ENCODE measurements at regions not wholly inside any gene's neighbourhood (a gene's known extent, or its start where the extent isn't known, plus 50 kb on each side); places are given as distances from the start of the nearest gene placed in this dataset.
"Not testable (repeated sequence)": the region's sequence is repeated elsewhere in the genome, so short reads cannot be mapped to it uniquely, and the experiment has no call there.

- Histone ChIP-seq H3K4me3 (no peak overlapping the region), H3K9me3 (no peaks in the 10 kb centered on the region), H3K27me3 (no peaks in the 10 kb centered on the region), H3K4me1 (peaks cover 0 to 15% of the 10 kb centered on the region in 2 donors), H3K27ac (no peak overlapping the region), H3K36me3 (no peaks in the 10 kb centered on the region)
- no peak for DNase-seq (ENCODE audit: low spot score)
- TF ChIP-seq CTCF (IDR thresholded peaks at IDR 0.05): no peak
These were observed 235.1 kb downstream of the GJA1 start for GRCh38 chr6:121670511-121670910.

- no peaks in the 10 kb centered on the region for H3K9me3 ChIP-seq
- H3K4me1 ChIP-seq: no peaks in the 10 kb centered on the region
- no peaks in the 10 kb centered on the region for H3K36me3 ChIP-seq
- no peak overlapping the region for H3K27ac ChIP-seq
- H3K27me3 ChIP-seq: no peaks in the 10 kb centered on the region
- no peak for TF ChIP-seq CTCF (IDR thresholded peaks at IDR 0.05)
- DNase-seq (ENCODE audit: low spot score): no peak
- no peak overlapping the region for H3K4me3 ChIP-seq
These were observed 242.1 kb downstream of the GJA1 start for GRCh38 chr6:121677571-121677970.

- no peaks in the 10 kb centered on the region for H3K27me3 ChIP-seq
- H3K27ac ChIP-seq: no peak overlapping the region
- no peak for TF ChIP-seq CTCF (IDR thresholded peaks at IDR 0.05)
- no peaks in the 10 kb centered on the region for H3K4me1 ChIP-seq
- no peak overlapping the region for H3K4me3 ChIP-seq
- no peaks in the 10 kb centered on the region for H3K9me3 ChIP-seq
- DNase-seq (ENCODE audit: low spot score): no peak
- H3K36me3 ChIP-seq: no peaks in the 10 kb centered on the region
These were observed 242.8 kb downstream of the GJA1 start for GRCh38 chr6:121678245-121678644.

- no peaks in the 10 kb centered on the region for H3K36me3 ChIP-seq
- H3K4me3 ChIP-seq: no peak overlapping the region
- H3K9me3 ChIP-seq: no peaks in the 10 kb centered on the region
- no peak overlapping the region for H3K27ac ChIP-seq
- TF ChIP-seq CTCF (IDR thresholded peaks at IDR 0.05): no peak
- no peak for DNase-seq (ENCODE audit: low spot score)
- H3K27me3 ChIP-seq: no peaks in the 10 kb centered on the region
- H3K4me1 ChIP-seq: no peaks in the 10 kb centered on the region
These were observed 244.6 kb downstream of the GJA1 start for GRCh38 chr6:121680058-121680457.

- Histone ChIP-seq H3K27me3 (no peaks in the 10 kb centered on the region), H3K4me1 (no peaks in the 10 kb centered on the region), H3K9me3 (no peaks in the 10 kb centered on the region), H3K4me3 (no peak overlapping the region), H3K27ac (no peak overlapping the region), H3K36me3 (no peaks in the 10 kb centered on the region)
- TF ChIP-seq CTCF (IDR thresholded peaks at IDR 0.05): no peak
- DNase-seq (ENCODE audit: low spot score): no peak
These were observed 247.2 kb downstream of the GJA1 start for GRCh38 chr6:121682666-121683065.

GRCh38 chr6:121685806-121686205 is 250.4 kb downstream of the GJA1 start:
- not testable (repeated sequence) for H3K27ac ChIP-seq; H3K9me3 ChIP-seq; H3K27me3 ChIP-seq; DNase-seq (ENCODE audit: low spot score); H3K36me3 ChIP-seq; H3K4me1 ChIP-seq; H3K4me3 ChIP-seq
